Adrenal gland (tissue), 5 donors: ENCODE measurements at regions not wholly inside any gene's neighbourhood (a gene's known extent, or its start where the extent isn't known, plus 50 kb on each side); places are given as distances from the start of the nearest gene placed in this dataset.
"Not testable (repeated sequence)": the region's sequence is repeated elsewhere in the genome, so short reads cannot be mapped to it uniquely, and the experiment has no call there.

ENCODE experiments used
- POLR2A ChIP-seq, 2 donors: fragments of 450-650 bp; IDR thresholded peaks; one replicate each; pipeline ENCODE4 v1.6.1; 2017; ENCODE audit warnings: antibody characterized with exemption in 2 of 2, mild to moderate bottlenecking in 2 of 2, moderate library complexity in 1 of 2
- TF ChIP-seq, protein P1 (sequence below), 6 experiments: fragments of 450-650 bp in 4 of 6; fragments of 200-600 bp in 2 of 6; sonication (generic) in 1 of 6; IDR thresholded peaks; 1 replicate in 5 of 6; 2 replicates in 1 of 6; pipeline versions ENCODE4 v1.5.1 to v1.8.0; 2016 to 2021; ENCODE audit warnings: antibody characterized with exemption in 6 of 6, mild to moderate bottlenecking in 2 of 6, moderate library complexity in 1 of 6
- donor health status: DM: no; HTN: no; CAD: no.

DNA sequence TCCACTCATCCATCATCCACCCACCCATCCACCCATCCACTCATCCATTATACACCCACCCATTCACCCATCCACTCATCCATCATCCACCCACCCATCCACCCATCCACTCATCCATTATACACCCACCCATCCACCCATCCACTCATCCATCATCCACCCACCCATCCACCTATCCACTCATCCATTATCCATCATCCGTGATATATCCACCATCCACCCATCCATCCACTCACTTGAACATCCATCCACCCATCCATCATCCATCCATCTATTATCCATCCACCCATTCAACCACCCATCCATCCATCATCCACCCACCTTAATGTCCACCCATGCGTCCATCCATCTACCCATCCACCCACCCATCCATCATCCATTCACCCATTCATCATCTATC lies 77.7 kb upstream of the LRPAP1 start:
- TF ChIP-seq, protein P1, sequence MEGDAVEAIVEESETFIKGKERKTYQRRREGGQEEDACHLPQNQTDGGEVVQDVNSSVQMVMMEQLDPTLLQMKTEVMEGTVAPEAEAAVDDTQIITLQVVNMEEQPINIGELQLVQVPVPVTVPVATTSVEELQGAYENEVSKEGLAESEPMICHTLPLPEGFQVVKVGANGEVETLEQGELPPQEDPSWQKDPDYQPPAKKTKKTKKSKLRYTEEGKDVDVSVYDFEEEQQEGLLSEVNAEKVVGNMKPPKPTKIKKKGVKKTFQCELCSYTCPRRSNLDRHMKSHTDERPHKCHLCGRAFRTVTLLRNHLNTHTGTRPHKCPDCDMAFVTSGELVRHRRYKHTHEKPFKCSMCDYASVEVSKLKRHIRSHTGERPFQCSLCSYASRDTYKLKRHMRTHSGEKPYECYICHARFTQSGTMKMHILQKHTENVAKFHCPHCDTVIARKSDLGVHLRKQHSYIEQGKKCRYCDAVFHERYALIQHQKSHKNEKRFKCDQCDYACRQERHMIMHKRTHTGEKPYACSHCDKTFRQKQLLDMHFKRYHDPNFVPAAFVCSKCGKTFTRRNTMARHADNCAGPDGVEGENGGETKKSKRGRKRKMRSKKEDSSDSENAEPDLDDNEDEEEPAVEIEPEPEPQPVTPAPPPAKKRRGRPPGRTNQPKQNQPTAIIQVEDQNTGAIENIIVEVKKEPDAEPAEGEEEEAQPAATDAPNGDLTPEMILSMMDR (IDR thresholded peaks at IDR 0.05): not testable (repeated sequence)
- TF ChIP-seq POLR2A (IDR thresholded peaks at IDR 0.05): not testable (repeated sequence)
